HG02938 (cell line): ENCODE measurements at regions not wholly inside any gene's neighbourhood (a gene's known extent, or its start where the extent isn't known, plus 50 kb on each side); places are given as distances from the start of the nearest gene placed in this dataset.
"Not testable (repeated sequence)": the region's sequence is repeated elsewhere in the genome, so short reads cannot be mapped to it uniquely, and the experiment has no call there.

Experiments
- ATAC-seq: cut with Tn5 transposase; IDR thresholded peaks from one replicate; pipeline ENCODE4 v1.9.1; 2021; ENCODE audit warnings: mild to moderate bottlenecking, moderate library complexity; ENCODE audit not compliant: unreplicated experiment

- ATAC-seq: not testable (repeated sequence)
Measured at GRCh38 chr14:106401316-106401715, 874.9 kb downstream of the TMEM121 start.

GRCh38 chr14:106410229-106410628 is 883.8 kb downstream of the TMEM121 start:
- not testable (repeated sequence) for ATAC-seq

GRCh38 chr14:106414464-106414863 is 888.1 kb downstream of the TMEM121 start:
- no peak for ATAC-seq

GRCh38 chr14:106417224-106418049 is 891.1 kb downstream of the TMEM121 start:
- ATAC-seq: no peak

GRCh38 chr14:106419376-106419965 is 893.1 kb downstream of the TMEM121 start:
- ATAC-seq: no peak

- not testable (repeated sequence) for ATAC-seq
Measured at GRCh38 chr14:106421431-106422033, 895.1 kb downstream of the TMEM121 start.

- ATAC-seq: no peak
Measured at GRCh38 chr14:106422066-106422465, 895.7 kb downstream of the TMEM121 start.

GRCh38 chr14:106425150-106425549 is 898.8 kb downstream of the TMEM121 start:
- ATAC-seq: not testable (repeated sequence)

- ATAC-seq: no peak
Measured at GRCh38 chr14:106436310-106436905, 910.0 kb downstream of the TMEM121 start.

GRCh38 chr14:106442857-106443256 is 916.5 kb downstream of the TMEM121 start:
- ATAC-seq: no peak

- ATAC-seq: no peak
Measured at GRCh38 chr14:106455026-106455425, 928.6 kb downstream of the TMEM121 start.

GRCh38 chr14:106459971-106460730 is 933.8 kb downstream of the TMEM121 start:
- no peak for ATAC-seq

GRCh38 chr14:106460916-106461315 is 934.5 kb downstream of the TMEM121 start:
- ATAC-seq: no peak

GRCh38 chr14:106466483-106466882 is 940.1 kb downstream of the TMEM121 start:
- not testable (repeated sequence) for ATAC-seq

GRCh38 chr14:106468869-106469268 is 942.5 kb downstream of the TMEM121 start:
- not testable (repeated sequence) for ATAC-seq

- ATAC-seq: not testable (repeated sequence)
Measured at GRCh38 chr14:106470028-106470427, 943.6 kb downstream of the TMEM121 start.

GRCh38 chr14:106474261-106475028 is 948.1 kb downstream of the TMEM121 start:
- not testable (repeated sequence) for ATAC-seq

- not testable (repeated sequence) for ATAC-seq
Measured at GRCh38 chr14:106475214-106475613, 948.8 kb downstream of the TMEM121 start.

GRCh38 chr14:106477600-106477999 is 951.2 kb downstream of the TMEM121 start:
- ATAC-seq: not testable (repeated sequence)

GRCh38 chr14:106480287-106480686 is 953.9 kb downstream of the TMEM121 start:
- ATAC-seq: not testable (repeated sequence)
